HG03469 (cell line): ENCODE measurements at regions not wholly inside any gene's neighbourhood (a gene's known extent, or its start where the extent isn't known, plus 50 kb on each side); places are given as distances from the start of the nearest gene placed in this dataset.

Source experiments
- ATAC-seq: cut with Tn5 transposase; IDR thresholded peaks from one replicate; pipeline ENCODE4 v1.9.1; 2021; ENCODE audit warnings: mild to moderate bottlenecking, moderate library complexity, moderate number of reproducible peaks; ENCODE audit not compliant: unreplicated experiment

DNA sequence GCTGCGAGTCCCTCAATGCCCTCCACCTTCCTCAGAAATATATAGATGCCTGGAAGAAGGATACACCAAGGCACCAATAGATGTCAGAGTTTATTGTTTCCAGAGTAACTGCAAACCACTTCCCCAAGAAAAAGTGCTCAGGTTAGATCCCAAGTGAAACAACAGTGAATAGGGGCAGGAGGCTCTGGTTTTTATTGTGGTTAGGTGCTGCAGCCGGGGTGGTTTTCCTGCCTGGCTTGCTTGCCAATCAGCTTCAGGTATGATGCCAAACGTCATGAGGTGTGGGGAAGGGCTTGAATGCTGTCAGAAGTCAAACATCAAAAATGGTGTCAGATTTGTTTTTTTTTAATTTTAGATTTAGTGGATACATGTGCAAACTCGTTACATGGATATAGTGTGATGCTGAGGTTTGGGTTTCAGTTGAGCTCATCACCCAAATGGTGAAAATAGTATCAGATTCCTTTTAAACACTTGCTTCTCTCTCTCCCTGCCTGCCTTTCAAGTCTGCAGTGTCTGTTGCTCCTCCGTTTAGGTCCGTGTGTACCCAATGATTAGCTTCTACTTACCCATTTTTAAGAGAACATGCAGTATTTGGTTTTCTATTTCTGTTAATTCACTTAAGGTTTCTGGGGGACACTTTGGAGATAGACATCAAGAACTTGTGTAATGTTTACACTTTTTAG lies 1317.0 kb downstream of the MRPL39 start:
- no peak for ATAC-seq

GRCh38 chr21:24289539-24289938 lies 1317.7 kb downstream of the MRPL39 start:
- ATAC-seq = no peak

DNA sequence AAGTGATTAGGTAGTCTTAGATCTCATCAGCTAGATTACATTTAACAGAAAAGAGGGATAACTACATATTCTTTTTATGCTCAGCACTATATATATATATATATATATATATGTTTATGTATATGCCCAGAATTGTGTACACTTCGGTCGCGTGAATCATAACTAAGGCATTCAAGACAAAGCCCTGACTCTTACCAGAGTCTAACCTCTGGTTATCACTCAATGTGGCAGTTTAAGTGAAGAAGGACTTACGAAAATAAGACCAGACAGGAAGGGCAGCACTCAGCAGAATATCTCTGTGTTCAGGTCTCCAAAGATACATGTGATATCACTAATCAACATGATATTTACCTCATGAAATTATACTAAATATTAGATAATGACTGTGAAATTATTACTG lies 1326.7 kb downstream of the MRPL39 start:
- no peak for ATAC-seq

DNA sequence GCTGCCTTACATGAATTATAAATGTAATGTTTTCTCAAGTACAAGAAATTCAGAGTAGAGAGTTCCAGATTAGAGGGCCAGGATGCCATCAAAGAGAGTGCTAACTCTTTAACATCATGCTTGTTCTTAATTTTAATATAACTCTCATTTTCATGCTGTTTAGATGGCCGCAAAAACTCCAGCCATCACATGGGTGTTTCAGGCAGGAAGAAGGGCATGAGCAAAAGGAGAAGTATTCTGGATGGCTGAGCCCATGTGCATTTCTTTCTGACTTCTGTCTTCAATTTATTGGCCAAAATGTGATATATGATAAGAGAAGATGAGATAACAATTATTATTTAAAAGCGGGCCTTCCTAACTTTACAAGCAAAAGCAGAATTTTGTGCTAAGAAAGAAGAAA lies 1328.6 kb downstream of the MRPL39 start:
- ATAC-seq = no peak

DNA sequence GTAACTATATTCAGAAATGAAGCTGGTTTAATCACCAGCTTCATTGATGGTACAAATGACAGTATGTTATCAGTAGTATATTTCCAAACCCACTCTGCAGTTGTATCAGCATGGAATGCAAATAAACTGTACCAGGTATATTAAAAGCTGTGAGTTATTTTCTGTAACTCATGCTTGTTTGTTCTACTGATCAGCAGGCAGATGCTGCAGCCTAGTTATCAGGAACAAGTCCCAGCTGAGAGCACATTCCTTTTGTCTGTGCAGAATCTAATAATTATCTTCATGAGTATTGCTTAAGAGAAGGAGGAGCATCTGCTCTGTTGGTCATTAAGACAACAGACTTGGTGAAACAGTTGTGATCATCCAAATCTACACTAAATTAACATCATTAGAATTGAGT lies 1331.1 kb downstream of the MRPL39 start:
- no peak for ATAC-seq

DNA sequence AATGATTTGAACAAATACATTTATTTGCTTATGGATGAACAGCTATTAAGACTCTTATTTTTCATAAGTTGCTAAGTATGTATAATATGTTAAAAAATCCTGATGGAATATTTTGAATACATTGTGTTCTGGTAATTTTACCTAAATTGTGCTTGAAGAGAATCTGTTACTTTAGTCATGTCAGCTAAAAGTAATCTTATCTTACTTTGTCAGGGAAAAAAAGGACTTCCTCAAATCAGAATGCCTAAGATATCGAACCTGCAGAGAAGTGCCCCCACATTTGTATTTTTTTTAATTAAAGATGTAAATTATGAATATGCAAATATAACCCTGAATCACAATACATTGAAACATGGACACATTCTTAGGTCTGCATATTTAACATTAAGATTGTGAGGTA lies 1331.7 kb downstream of the MRPL39 start:
- no peak for ATAC-seq

- ATAC-seq = no peak
These were observed 1334.8 kb downstream of the MRPL39 start for GRCh38 chr21:24272521-24272938.

DNA sequence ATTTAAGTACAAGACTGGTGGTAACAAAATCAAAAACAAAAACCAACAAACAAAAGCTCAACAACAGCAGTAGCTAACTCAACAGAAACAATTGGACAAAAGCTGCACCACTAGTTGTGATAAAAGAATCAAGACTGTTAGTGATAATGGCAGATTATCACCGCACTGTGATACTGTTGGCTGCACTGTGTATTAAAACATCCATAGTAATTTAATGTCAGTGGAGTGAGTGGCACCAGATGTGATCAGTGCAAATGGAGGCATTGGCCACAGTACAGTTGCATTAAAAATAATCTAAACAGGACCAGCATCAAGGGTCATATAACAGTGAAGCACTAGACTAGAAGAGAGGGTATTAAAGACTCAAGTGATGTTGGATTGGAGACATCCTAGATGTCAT lies 1341.3 kb downstream of the MRPL39 start:
- no peak for ATAC-seq

DNA sequence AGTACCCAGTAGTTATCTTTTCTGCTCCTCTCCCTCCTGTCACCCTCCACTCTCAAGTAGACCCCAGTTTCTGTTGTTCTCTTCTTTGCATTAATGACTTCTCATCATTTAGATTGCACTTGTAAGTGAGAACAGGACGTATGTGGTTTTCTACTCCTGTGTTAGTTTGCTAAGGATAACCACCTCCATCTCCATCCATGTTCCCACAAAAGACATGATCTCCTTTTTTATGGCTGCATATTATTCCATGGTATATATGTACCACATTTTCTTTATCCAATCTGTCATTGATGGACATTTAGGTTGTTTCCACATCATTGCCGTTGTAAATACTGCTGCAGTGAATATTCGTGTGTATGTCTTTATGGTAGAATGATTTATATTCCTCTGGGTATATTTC lies 1346.5 kb downstream of the MRPL39 start:
- no peak for ATAC-seq

DNA sequence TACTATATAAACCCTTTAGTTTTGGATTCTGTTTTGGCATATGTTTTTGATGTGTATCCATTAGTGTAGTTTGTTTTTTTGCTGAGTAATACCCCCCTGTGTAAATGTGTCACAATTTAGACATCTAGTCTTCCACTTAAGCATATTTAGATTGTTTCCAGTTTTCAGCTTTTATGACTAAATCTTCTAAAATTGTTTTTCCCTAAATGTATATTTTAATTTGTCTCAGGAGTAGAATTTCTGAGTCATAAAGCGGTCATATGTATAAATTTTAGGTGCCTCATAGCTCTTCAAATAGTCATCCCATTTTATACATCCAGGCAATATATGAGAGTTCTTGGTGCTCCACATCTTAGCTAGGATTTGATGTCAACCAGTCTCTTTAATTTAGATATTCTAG lies 1348.0 kb downstream of the MRPL39 start:
- no peak for ATAC-seq

- ATAC-seq = no peak
These were observed 1351.7 kb downstream of the MRPL39 start for GRCh38 chr21:24255591-24255990.

DNA sequence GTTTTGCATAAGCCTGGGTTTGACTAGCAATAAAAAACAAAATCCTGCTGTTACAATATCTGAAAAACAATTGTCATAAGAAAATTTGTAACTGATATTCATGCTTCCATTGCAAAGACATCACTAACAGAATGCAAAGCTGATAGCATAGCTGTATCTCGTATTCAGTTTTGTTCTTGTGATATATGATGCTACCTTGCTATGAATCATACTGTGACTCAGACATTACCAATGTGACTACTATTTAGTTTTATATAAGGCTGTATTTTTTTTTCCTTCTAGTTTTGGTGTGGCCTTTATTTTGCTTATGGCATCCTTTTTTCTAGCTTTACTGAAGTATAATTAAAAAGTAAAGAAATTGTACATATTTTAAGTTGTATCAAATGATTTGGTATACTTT lies 1381.8 kb downstream of the MRPL39 start:
- ATAC-seq = no peak

GRCh38 chr21:24224422-24224821 lies 1382.9 kb downstream of the MRPL39 start:
- ATAC-seq = no peak

DNA sequence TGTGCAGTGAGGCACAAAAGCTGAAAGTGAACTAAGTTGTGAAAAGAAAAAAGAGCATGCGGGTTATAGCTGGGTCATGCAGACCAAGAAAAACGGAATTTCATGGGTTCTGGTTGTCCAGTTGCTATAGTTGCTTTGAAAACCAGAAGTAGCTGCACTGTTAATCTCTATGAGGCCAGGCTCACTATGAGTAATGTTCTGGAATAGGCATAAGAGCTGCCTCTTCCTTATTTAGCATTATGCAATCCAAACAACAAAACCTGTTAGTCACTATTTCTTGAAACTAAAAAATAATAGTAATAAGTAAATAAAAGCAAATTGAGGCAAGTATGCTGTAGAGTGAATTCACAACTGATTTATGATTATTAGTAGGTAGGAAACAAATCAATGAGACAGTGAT lies 1383.7 kb downstream of the MRPL39 start:
- ATAC-seq = no peak

- no peak for ATAC-seq
These were observed 1384.6 kb downstream of the MRPL39 start for GRCh38 chr21:24222676-24223075.

DNA sequence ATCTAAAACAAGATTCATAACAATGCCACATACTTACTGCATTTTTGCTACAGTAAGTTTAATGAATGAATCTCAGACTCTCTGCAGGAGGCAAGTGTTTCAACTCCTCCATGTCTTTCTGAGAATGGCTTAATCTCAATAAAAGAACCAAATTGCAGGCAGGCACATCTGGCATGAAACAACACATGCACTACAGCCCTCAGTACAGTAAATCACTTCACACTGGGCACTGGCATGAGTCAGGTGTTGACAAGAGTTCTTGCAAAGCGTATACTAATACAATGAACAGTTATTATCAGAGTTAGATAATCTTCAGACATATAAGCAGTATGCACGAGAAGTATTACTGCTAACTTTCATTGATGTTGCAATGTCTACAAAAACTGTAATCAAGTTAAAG lies 1386.8 kb downstream of the MRPL39 start:
- no peak for ATAC-seq

DNA sequence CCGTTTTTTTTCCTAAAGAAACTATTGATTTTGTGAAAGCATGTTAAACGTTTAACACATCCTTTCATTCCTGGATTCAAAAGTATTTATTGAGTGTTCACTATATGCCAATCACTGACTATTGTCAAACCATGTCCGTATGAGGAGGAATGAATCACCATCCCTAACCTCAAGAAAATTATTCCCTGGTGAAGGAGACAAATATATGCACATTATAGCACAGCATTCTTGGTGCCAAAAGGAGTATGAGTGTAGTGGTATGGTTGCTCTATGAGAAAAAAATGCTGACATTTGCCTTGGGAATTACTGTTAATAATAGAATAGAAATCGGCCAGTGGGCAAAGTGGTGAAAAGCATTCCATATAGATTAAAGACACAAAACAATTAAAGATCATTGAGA lies 1390.1 kb downstream of the MRPL39 start:
- ATAC-seq = no peak

GRCh38 chr21:24210130-24210529 lies 1397.2 kb downstream of the MRPL39 start:
- ATAC-seq = no peak

DNA sequence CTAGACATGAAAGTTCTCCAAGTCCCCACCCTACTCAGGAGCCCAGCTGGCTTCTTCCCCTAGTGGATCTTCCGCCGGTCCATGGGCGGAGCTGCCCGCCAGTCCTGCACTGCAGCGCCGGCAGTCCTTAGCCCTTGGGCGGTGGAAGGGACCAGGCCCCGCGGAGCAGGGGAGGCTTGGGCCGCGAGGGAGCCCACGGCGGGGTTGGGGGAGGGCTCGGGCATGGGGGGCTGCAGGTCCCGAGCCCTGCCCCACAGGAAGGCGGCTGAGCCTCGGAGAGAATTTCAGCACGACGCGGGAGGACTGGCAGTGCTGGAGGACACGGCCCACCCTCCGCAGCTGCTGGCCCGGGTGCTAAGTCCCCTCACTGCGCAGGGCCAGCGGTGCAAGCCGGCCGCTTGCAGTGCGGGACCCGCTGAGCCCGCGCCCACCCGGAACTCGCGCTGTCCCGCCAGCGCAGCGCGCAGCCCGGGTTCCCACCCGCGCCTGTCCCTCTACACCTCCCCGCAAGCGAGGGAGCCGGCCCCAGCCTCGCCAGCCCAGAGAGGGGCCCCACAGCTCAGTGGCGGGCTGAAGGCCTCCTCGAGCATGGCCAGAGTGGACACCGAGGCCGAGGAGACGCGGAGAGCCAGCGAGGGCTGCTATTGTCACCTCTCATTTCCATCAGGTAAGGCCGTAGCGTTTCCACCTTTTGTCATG lies 1398.6 kb downstream of the MRPL39 start:
- no peak for ATAC-seq

DNA sequence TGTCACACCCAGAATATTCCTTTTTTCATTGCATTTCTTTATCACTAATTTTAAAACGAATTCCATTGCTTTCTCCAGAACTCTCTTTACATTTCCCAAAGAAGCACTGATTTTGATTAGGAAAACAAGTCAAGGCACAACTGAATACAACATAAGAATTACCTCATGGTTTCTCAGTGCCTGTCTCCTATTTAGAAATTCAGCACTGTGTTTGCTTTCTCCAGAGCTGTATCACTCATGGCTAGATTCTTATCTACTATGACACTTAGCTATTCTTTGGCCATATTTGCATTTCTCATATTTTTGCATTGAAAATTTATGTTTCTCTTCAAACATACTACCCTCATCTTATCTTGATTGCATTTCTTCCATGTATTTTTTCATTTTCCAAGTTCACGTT lies 1402.0 kb downstream of the MRPL39 start:
- no peak for ATAC-seq

DNA sequence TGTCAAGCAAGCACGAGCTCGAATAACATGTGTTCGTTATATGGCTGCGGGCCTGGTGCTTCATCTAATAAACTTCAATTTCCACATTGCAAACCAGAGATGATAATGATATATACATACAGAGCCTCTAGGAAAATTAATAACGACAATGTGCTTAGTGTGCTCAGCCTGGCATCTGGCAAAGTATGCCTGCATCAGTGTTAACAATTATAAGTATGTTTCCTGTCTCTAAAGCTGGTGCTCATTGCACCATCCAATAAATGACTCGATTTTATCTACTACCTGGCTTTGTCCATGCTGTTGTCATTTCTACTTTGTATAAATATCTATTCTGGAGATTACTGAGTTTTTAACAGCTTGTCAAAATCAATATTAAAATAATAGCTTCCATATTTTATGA lies 1402.6 kb downstream of the MRPL39 start:
- no peak for ATAC-seq

DNA sequence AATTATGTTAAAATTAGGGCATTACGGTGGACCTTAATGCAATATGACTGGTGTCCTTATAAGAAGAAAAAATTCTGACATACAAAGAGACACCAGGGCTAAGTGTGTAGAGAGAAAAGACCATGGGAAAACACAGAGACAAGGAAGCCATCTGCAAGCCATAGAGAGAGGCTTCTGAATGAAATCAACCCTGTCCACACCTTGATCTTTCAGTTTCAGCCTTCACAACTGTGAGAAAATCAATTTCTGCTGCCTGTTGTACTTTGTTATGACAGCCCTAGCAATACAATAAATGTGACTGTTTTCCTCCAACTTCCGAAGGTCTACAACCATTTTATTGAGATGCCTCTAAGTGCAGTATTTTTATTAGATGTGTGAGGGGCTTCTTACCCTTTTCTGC lies 1407.2 kb downstream of the MRPL39 start:
- peak; percentile 60 for ATAC-seq

- ATAC-seq = no peak
These were observed 1409.4 kb downstream of the MRPL39 start for GRCh38 chr21:24197923-24198322.
